ENCODE measurements at regions not wholly inside any gene's neighbourhood (a gene's known extent, or its start where the extent isn't known, plus 50 kb on each side); places are given as distances from the start of the nearest gene placed in this dataset.
"Not testable (repeated sequence)": the region's sequence is repeated elsewhere in the genome, so short reads cannot be mapped to it uniquely, and the experiment has no call there.

DNA sequence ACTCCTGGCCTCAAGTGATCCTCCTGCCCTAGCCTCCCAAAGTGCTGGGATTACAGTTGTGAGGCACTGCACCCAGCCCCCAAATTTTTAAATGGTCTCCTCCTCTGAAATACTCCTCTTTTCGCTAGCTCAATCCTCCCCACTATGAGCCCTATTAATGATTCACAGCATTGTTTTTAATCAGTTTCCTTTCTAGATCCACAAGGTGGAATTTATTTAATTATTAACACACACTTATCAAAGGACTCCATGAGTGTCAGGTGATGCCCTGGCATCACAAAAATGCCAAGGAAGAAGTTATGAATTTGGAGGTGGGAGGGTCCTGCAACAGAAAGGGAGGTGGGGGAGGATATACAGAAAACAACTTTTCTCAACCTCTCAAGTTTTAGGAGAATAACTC is 806.5 kb downstream of the PRELID2 start:
- POLR2A ChIA-PET: no interaction called here
- CTCF ChIA-PET: no interaction called here

DNA sequence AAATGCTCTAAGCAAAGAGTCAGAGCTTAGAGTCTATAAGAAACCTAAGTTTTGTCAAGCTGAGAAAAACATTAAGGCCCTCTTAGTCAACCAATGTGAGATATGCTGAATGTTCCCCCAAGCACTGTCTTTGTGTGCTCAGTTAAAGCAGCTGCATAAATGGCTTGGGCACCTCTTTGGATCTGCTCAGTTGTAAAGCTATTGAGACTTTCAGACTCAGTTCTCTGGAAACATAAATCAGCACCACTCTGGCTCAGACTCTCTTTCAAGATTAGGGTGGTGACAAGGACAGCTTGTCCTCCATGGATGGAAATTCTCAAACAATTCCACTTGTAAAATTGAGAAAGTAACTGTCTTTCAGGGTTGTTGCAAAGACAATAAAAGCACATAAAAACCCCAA is 807.9 kb downstream of the PRELID2 start:
- POLR2A ChIA-PET: no interaction called here
- CTCF ChIA-PET: no interaction called here

- ChIA-PET POLR2A (no interaction called here), CTCF (no interaction called here)
Observed at GRCh38 chr5:145025775-145026174, 809.4 kb downstream of the PRELID2 start.

GRCh38 chr5:145015146-145015545 is 820.0 kb downstream of the PRELID2 start:
- ChIA-PET POLR2A (no interaction called here), CTCF (no interaction called here)

DNA sequence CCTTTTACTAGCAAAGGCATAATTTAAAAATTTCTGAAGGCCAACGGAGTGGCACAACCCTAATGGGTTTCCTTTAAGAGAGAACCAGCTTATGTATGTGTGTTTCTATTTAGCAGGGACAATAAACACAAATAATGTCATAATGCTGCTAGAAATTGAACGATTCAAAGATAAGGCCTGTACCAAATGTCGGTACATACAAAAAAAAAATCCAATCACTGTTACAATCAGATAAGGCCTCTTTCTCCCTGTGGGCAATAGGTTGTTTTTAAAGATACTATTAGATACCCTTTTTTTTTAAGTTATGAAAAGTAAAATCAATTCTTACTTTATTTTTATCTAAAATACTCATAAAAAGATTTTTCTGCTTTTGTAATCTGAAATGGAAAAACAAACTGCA is 821.0 kb downstream of the PRELID2 start:
- ChIA-PET CTCF (no interaction called here), POLR2A (no interaction called here)

- POLR2A ChIA-PET: no interaction called here
- CTCF ChIA-PET: no interaction called here
Observed at GRCh38 chr5:145010834-145011233, 824.3 kb downstream of the PRELID2 start.

DNA sequence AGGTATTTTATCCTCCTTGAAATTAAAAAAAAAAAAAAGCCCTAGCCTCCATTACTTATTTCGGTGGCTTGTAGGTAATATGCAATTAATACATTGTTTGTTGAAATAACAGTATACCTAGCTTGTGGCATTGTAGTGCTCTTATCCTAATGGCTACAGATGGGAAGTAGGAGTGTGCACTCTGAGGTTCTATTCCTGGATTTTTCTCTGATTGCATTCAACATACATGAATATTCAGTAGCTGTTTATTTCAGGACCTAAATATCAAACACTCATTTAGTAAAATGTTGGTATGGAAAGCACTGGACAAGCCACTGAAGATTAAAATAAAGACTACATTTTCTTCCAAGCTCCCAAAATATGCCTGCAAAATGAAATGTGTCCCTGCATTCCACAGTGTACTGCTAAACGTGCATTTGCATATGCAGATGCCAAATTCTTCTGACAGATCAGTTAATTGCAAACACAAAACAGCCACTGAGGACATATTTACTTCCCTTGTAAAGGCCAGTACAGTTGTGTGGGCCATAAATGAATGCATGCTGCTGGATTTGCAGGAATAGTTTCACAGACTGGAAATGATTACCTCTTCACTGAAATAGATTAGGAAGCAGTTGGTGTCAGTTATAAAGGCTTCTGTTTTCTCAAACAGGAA is 826.1 kb downstream of the PRELID2 start:
- ChIA-PET POLR2A (no interaction called here), CTCF (no interaction called here)

- CTCF ChIA-PET, POLR2A ChIA-PET: not testable (repeated sequence)
Observed at GRCh38 chr5:144994356-144994755, 823.7 kb downstream of the KCTD16 start.

- ChIA-PET POLR2A (no interaction called here), CTCF (no interaction called here)
Observed at GRCh38 chr5:144983101-144983500, 812.4 kb downstream of the KCTD16 start.

DNA sequence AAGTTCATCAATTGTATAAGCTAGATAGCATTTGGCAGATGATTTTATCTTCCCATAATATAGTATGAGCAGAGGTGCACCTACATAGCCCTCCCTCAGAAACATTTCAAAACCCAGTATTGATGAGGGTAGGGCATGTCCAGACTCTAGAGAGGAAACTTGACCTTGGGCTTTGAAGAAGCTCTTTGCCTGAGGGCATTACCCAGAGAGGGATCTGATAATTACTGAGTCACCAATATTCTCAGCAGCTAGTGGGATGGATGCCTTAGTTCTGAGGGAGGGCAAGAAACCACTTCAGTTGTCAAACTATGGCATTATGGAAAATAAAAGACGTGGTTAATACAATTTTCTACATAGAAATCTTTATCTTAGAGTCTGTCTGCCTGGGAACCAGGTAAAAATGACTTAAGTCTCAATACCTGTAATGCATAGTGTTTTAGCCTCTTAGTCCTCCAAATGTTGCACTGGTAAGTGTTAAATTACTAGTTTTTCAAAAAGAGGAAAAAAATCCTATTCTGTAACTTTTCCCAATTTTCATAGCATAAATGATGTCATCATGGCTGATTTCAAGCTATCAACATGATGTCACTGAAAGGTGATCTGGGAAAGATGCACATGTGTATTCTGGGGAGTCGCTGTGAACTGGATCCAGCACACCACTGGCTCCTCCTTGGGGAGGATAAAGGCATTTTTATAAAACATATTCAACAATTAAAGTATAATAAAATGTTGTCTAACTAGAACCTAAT is 809.0 kb downstream of the KCTD16 start:
- ChIA-PET CTCF (no interaction called here), POLR2A (no interaction called here)

DNA sequence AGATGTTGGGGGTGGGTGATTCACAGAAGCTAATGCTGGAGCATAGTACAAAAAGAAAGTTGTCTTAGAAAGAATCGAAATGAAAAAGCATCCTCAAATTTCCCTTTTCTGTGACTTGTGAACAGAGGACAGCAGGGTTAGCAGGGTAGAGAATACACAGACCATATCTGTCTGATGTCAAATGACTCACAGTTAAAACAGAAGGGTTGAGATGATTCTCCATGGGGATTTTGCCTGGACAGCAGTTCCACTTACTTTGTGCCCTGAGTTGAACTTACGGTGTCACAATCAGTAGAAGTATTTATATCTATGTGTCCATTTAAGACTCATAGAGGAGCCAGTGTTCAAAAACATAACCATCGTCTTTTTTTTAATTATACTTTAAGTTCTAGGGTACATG is 801.6 kb downstream of the KCTD16 start:
- CTCF ChIA-PET: no interaction called here
- POLR2A ChIA-PET: no interaction called here

DNA sequence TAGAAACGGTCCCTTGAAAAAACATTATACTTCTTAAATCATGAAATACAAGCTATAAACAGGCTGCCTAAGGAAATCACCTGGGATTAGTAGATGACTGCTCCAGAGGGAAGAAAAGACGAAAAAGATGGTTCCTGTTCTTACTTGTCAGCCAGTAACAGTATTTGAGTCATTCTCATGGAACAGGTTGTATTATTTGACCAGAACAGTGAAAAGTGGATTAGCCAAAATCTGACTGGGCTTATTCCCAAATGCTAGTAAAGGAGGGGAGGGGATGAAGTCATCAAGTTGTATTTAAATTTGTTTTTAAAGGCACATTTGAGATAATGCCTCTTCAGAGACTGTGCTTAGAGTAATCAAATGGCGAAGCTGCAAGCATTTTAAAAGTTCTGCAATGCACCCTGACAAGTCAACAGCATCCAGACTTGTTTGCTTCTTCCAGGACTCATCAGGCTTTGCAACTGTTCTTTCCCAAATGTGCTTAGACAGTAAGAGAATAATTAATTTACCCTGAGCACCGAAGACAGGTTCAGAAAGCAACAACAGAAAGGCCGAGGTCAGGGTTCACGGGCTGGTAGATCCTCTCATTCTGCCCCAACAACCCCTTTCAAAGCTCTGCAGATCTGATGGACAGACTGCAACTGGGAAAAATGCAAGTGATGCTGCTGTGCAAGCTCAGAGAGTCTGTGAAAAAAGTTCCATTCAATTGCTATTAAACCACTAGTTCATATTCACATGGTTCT is 800.6 kb downstream of the KCTD16 start:
- ChIA-PET CTCF (no interaction called here), POLR2A (no interaction called here)

DNA sequence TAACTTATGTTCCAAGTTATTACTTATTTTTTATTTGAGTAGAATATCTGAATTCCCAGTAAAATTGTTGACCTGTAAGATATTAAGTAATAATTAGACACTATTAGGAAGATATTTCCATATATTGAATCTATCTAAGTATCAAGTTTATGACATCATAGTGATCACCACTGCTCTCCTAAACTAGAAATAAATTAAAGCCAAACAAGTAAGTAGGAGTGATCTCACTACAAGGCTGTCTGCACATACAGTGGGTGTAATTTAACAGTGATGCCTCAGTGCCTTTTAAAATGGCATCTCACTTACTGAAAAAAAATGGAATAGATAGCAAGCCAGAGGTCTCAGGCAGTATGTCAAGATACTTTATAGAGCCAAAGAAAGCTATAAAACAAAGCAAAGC is 789.6 kb downstream of the KCTD16 start:
- POLR2A ChIA-PET: no interaction called here
- CTCF ChIA-PET: no interaction called here

DNA sequence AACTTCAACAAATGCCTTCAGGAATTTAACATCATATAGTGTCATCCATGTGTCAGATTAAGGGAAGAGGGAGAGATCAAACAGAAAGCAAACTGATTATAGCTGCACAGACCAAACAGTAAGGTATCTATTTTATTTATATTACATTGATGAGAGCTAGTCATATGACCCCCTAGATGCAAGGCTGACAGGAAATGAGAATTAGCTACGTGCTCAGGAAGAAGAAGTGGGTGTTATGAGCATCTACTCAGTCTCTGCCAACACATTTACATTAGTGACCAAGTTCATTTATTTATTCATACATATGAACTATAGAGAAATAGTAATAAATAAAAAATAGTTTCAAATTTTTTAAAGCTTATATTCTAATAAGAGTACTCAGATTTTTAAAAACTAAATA is 787.3 kb downstream of the KCTD16 start:
- ChIA-PET CTCF (no interaction called here), POLR2A (no interaction called here)

- ChIA-PET CTCF (no interaction called here), POLR2A (no interaction called here)
Observed at GRCh38 chr5:144950996-144951395, 780.3 kb downstream of the KCTD16 start.

GRCh38 chr5:144947023-144947422 is 776.4 kb downstream of the KCTD16 start:
- CTCF ChIA-PET: no interaction called here
- POLR2A ChIA-PET: no interaction called here

DNA sequence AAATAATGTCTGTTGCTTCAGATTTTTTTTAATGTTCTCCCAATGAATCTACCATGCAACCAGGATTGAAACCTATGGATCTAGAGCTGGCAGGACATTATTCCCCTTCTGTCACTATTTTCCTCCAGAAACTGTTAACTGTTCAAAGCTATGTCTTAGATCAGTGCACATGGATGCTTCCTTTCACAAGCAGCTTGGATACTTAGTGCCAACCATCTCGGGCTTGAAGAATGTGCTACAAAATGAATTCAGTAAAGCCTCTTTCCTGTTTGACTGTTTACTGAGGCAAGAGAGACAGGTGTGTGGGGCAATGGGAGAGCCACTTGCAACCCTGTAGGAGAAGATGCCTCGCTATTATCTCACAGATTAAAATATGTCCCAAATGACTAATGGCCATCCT is 774.8 kb downstream of the KCTD16 start:
- ChIA-PET CTCF (no interaction called here), POLR2A (no interaction called here)

- POLR2A ChIA-PET: no interaction called here
- CTCF ChIA-PET: no interaction called here
Observed at GRCh38 chr5:144944936-144945335, 774.3 kb downstream of the KCTD16 start.

- ChIA-PET CTCF (no interaction called here), POLR2A (no interaction called here)
Observed at GRCh38 chr5:144941004-144941403, 770.3 kb downstream of the KCTD16 start.

DNA sequence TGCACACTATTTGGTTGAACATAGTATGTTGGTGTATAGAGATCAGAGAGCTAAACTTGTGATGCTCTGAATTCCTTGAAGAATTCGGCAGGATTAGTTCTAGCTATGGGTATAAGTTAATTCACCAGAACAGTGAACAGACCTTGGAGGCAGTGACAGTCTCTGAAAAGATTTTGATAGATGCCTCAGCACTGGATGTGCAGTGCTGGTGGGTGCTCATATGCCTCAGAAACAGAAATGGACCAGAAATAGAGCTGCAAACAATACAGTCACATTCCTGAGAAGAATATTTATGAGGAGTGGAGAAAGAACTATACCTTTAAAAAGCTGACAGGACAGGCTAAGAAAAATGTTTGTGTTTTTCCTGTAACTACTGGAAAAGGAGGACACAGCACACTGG is 747.7 kb downstream of the KCTD16 start:
- ChIA-PET POLR2A (no interaction called here), CTCF (no interaction called here)

DNA sequence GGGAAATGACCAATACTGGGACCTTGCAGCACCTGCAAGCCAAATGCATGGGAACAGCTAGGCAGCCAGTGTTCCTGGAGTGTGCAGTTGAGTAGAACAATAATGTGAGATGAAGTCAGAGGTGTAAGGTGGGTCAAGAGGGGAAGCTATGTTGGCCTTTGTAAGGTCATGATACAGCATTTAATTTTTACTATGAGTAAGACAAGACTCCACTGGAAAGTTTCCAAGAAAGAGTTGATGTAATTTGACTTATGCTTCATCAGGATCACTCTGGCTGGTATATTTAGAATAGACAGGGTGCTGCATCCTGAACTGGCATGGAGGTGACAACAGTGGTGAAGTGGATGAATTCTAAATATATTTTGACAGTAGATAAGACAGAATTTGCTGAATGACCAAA is 744.8 kb downstream of the KCTD16 start:
- CTCF ChIA-PET: no interaction called here
- POLR2A ChIA-PET: no interaction called here

DNA sequence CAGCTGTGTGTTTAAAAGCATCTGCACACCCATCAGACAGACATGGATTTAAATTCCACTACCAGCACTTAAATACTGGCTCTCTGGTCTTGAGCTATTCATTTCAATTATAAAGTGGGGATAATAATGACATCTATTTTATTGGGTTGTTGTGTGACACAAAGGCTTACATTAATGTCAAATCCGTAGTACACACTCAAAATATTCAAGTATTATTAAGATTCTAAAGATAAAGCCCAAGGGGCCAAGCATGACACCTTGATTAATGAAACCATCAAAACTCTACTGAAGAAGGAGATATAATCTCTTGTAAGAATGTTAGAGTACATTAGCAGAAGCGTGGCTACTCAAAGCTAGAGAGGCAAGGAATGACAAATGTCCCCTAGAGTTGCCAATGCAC is 743.0 kb downstream of the KCTD16 start:
- POLR2A ChIA-PET: no interaction called here
- CTCF ChIA-PET: no interaction called here

Measured in activated CD8-positive, alpha-beta memory T cell treated with anti-CD3 and anti-CD28 coated beads for 36 hours (primary cell).